Stomach (tissue), 4 donors: ENCODE measurements at regions not wholly inside any gene's neighbourhood (a gene's known extent, or its start where the extent isn't known, plus 50 kb on each side); places are given as distances from the start of the nearest gene placed in this dataset.

Experiments
- POLR2A ChIP-seq, 4 donors: fragments of 450-650 bp; IDR thresholded peaks; one replicate each; pipeline ENCODE4 v1.6.1; 2016; ENCODE audit warnings: antibody characterized with exemption in 4 of 4, control low read depth in 2 of 4, mild to moderate bottlenecking in 1 of 4, moderate library complexity in 1 of 4
- POLR2AphosphoS5 ChIP-seq, 3 donors: sonication (generic); formaldehyde crosslinking; IDR thresholded peaks; one replicate each; pipeline ENCODE4 v1.6.1; 2016; ENCODE audit warnings: antibody characterized with exemption in 3 of 3
- TF ChIP-seq, protein P1 (sequence below), 7 experiments: fragments of 450-650 bp in 4 of 7; fragments of 200-600 bp in 3 of 7; sonication (generic) in 3 of 7; IDR thresholded peaks; one replicate each; pipeline ENCODE4 v1.5.1; 2016 to 2019; ENCODE audit warnings: antibody characterized with exemption in 7 of 7, control low read depth in 2 of 7, mild to moderate bottlenecking in 1 of 7

DNA sequence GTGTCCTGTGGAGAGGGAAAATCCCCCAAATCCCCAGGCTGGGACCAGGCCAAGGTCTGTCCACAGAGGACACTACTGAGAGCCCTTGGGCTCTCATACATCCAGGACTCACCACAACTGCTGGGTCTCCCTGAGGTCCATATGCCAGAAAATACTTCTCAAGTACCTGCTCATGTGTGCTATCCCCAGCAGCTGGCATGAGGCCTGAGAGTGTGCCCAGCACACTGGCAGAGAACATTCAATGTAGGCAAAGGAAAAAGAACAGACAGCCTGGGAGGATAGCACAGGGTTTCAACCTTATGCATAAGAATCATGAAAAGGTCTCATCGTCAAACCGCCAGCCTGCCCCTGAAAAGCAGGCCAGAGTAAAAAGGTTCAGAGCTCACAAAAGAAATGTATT lies 154.1 kb upstream of the TAS2R1 start:
- TF ChIP-seq, protein P1, sequence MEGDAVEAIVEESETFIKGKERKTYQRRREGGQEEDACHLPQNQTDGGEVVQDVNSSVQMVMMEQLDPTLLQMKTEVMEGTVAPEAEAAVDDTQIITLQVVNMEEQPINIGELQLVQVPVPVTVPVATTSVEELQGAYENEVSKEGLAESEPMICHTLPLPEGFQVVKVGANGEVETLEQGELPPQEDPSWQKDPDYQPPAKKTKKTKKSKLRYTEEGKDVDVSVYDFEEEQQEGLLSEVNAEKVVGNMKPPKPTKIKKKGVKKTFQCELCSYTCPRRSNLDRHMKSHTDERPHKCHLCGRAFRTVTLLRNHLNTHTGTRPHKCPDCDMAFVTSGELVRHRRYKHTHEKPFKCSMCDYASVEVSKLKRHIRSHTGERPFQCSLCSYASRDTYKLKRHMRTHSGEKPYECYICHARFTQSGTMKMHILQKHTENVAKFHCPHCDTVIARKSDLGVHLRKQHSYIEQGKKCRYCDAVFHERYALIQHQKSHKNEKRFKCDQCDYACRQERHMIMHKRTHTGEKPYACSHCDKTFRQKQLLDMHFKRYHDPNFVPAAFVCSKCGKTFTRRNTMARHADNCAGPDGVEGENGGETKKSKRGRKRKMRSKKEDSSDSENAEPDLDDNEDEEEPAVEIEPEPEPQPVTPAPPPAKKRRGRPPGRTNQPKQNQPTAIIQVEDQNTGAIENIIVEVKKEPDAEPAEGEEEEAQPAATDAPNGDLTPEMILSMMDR (IDR thresholded peaks at IDR 0.05), result no peak
- TF ChIP-seq POLR2A (IDR thresholded peaks at IDR 0.05) (no peak), POLR2AphosphoS5 (IDR thresholded peaks at IDR 0.05) (no peak)
